ENCODE measurements at regions not wholly inside any gene's neighbourhood (a gene's known extent, or its start where the extent isn't known, plus 50 kb on each side); places are given as distances from the start of the nearest gene placed in this dataset.

DNA sequence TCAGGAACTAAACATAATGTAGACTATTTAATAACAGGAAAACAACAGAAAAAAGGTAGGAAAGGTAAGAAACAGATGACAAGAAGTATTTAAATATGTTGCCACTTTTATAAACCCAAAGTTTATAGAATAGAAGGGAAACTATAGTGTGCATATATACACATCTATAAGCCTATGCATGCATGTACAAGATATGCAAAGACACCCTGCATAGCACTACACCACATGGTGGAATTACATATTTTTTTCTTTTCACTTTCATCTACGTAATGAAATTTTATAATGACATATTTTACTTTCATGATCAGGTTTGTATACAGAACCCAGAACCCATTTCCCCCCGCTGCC is 136.8 kb downstream of the MEX3B start (continued):
- no peak for TF ChIP-seq CHD1 (IDR thresholded peaks at IDR 0.05; ENCODE audit: low read length)
- no peak for TF ChIP-seq TSHZ1 (CRISPR knock-in tag; IDR thresholded peaks at IDR 0.05)
- no peak for TF ChIP-seq ZNF699 (CRISPR knock-in tag; IDR thresholded peaks at IDR 0.05; ENCODE audit: insufficient replicate concordance)

DNA sequence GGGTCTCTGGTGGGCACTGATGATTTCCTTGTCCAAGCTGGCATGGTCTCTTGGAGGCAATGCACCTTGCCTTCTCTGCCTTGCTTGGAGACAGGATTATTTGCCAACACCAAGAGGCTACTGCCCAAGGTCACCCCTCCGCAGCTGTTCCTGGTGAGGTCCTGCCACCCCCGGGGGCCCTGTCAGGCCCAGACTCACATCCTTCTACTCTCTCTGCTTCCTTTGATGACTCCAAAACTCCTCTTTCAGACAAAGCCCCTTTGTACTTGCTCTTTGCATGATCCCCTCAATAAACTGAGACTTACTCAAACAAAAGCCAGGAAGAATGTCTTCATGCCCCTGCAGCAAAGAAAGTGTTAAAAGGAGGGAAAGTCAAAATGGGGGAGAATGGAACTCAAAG is 137.7 kb downstream of the MEX3B start:
- intact Hi-C loops (cut with micrococcal nuclease), result no loop called here
- no peak overlapping the region for H3K27ac ChIP-seq (ENCODE audit: extremely low read depth, low read depth, low read length)
- ATAC-seq (no peak), FAIRE-seq (no peak), DNase-seq (ENCODE audit: extremely low read depth in 1 of 4, low spot score in 3 of 4) (no peak)
- H3K4me2 ChIP-seq (ENCODE audit: insufficient read depth, low read length), result no peak overlapping the region
- in situ Hi-C loops (cut with MboI), result no loop called here
- no peaks in the 10 kb centered on the region for H3K27me3 ChIP-seq (ENCODE audit: control insufficient read depth in 2 of 2, insufficient read depth in 2 of 2, low read length in 2 of 2)
- BruUV-seq (replicated peaks), result no TSS peak
- H3K9me3 ChIP-seq (replicated peaks; ENCODE audit: control insufficient read depth, insufficient read depth, low read depth, low read length), result no peaks in the 10 kb centered on the region
- no peaks in the 10 kb centered on the region for H3K36me3 ChIP-seq (ENCODE audit: control insufficient read depth, insufficient read depth, low read length)
- POLR2A ChIA-PET, result no interaction called here
- no peaks in the 10 kb centered on the region; a peak in 2 of 5 replicates for H3K4me1 ChIP-seq (replicated peaks in 1 of 2; ENCODE audit: control insufficient read depth in 2 of 2, insufficient read depth in 2 of 2, low read length in 2 of 2)
- no peak overlapping the region for H3K4me3 ChIP-seq
- no peaks in the 10 kb centered on the region for H4K20me1 ChIP-seq (replicated peaks; ENCODE audit: control insufficient read depth, insufficient read depth, low read length)
- H2AFZ ChIP-seq (ENCODE audit: low read depth, low read length), result no peak overlapping the region
- 35% methylated on average over 2 of the region's 2 CpGs for WGBS (ENCODE audit: insufficient coverage, low coverage, missing lambda C conversion rate)
- CTCF ChIA-PET (ENCODE audit: low intra/inter-chr PET ratio), result no interaction called here
- H3K9ac ChIP-seq (ENCODE audit: insufficient read depth in 1 of 2, low read depth in 2 of 2, low read length in 2 of 2), result no peak overlapping the region
- no peaks in the 10 kb centered on the region for H3K79me2 ChIP-seq (ENCODE audit: control insufficient read depth, insufficient read depth, low read length)
- H3K9me1 ChIP-seq (ENCODE audit: control insufficient read depth, insufficient read depth, low read length), result no peaks in the 10 kb centered on the region
- TF ChIP-seq ESRRB (CRISPR knock-in tag; IDR thresholded peaks at IDR 0.05; ENCODE audit: borderline replicate concordance) (no peak), PHF21A (IDR thresholded peaks at IDR 0.05; ENCODE audit: borderline replicate concordance, low read depth) (no peak), ZFP1 (CRISPR knock-in tag; IDR thresholded peaks at IDR 0.05) (no peak), HMGXB4 (CRISPR knock-in tag; IDR thresholded peaks at IDR 0.05) (no peak), DIDO1 (tag; IDR thresholded peaks at IDR 0.05; ENCODE audit: low read depth) (no peak), MBD1 (CRISPR knock-in tag; IDR thresholded peaks at IDR 0.05) (no peak), ZBED1 (IDR thresholded peaks at IDR 0.05) (no peak), NONO (IDR thresholded peaks at IDR 0.05; ENCODE audit: low read depth in 2 of 2, low read length in 1 of 2) (no peak), STAT5B (CRISPR knock-in tag; IDR thresholded peaks at IDR 0.05) (no peak), CBFB (CRISPR knock-in tag; IDR thresholded peaks at IDR 0.05) (no peak), SMAD4 (CRISPR knock-in tag; conservative IDR thresholded peaks at IDR 0.05) (no peak), NR2C2 (CRISPR knock-in tag; IDR thresholded peaks at IDR 0.05) (no peak), NR2C2 (tag; IDR thresholded peaks at IDR 0.05) (no peak), SETDB1 (IDR thresholded peaks at IDR 0.05; ENCODE audit: low read length) (no peak), ZNF717 (CRISPR knock-in tag; IDR thresholded peaks at IDR 0.05) (no peak)
